UCSD-AML1 (cell line): ENCODE measurements at regions not wholly inside any gene's neighbourhood (a gene's known extent, or its start where the extent isn't known, plus 50 kb on each side); places are given as distances from the start of the nearest gene placed in this dataset.

Experiments
- DNase-seq: peaks from one replicate; lab custom pipeline; 2025; ENCODE audit not compliant: unreplicated experiment; lab: John Stamatoyannopoulos, UW

DNA sequence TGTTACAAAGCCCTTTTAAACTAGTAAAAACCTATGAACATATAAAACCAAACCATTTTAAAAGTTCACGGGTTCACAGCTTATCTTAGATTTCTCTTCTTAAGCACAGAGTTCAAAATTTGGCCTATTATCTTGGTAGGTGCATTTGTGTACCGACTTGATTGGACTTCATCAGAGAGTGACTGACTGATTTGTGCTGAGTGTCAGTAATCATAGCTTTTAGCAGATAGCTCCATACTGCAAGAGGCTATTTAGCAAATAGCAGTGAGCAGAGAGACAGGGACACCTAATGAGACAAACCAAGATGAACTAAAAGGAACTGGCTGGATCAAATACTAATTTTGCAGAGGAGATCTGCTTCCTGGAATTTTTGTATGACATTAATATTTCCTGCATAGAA, 274.5 kb downstream of the PRR16 start:
- no peak for DNase-seq

DNA sequence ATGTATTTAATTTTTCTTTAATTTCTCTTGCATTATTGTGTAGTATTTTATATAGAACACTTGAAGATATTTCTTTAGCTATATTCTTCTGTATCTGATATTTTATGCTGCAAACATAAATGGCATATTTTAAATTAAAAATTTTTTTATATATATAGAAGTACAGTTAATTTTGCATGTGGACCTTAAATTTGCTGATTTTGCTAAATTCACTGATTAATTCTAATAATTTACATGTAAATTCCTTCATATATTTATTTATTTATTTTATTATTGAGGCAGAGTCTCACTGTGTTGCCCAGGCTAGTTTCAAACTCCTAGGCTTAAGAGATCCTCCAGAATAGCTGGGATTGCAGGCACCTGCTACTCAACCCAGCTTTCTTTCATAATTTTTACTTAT, 276.9 kb downstream of the PRR16 start:
- no peak for DNase-seq

- DNase-seq, result no peak
Measured at GRCh38 chr5:120748474-120748873, 284.4 kb downstream of the PRR16 start.

- no peak for DNase-seq
Measured at GRCh38 chr5:120749737-120750136, 285.6 kb downstream of the PRR16 start.

DNA sequence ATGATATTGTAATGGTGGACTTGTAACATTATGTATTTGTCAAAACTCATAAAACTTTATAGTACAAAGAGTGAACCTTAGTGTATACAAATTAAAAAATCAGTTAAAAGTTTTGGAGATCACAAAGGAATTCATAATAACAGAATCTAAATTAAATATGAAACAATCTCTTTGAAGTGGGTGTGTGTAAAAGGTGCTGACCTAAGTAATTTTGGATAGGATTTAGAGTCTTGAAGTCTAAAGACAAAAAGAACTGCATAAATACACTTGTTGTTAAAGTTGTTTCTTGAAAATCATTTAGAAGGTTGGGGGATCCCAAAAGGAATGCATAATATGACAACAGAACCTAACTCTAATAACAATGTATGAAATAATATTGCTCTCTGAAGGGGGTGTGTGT, 295.5 kb downstream of the PRR16 start:
- no peak for DNase-seq

DNA sequence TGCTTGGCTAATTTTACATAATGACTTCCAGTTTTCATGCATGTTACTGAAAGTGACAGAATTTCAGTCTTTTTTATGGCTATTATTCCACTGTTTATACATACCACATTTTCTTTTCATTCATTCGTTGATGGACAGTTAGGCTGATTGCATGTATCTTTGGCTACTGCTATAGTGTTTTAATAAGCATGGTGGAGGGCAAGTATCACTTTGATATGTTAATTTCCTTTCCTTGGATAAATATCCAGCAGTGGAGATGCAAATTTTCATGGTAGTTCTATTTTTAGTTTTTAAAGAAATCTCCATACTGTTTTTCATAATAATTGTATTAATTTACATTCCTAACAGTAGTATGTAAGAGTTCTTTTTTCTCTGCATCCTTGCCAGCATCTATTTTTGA, 297.9 kb downstream of the PRR16 start:
- DNase-seq, result no peak

DNA sequence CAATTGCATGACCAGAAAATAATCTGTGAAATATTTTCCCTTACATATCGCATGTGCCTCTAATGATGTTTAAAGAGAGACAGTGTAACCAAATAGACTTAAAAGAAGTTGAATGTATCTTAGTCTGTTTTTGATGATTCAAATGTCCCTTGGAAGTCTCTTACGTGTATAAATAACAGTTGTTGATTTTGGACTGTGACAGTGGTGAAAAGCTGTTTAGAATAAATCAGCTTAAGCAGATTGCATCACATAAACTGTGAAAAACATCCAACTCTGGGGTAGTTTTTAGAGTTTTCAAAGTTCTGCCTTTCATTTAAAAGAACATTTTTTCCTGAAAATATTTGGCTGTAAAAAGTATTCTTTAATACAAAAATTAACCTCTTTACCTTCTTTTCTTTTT, 301.1 kb downstream of the PRR16 start:
- no peak for DNase-seq

DNA sequence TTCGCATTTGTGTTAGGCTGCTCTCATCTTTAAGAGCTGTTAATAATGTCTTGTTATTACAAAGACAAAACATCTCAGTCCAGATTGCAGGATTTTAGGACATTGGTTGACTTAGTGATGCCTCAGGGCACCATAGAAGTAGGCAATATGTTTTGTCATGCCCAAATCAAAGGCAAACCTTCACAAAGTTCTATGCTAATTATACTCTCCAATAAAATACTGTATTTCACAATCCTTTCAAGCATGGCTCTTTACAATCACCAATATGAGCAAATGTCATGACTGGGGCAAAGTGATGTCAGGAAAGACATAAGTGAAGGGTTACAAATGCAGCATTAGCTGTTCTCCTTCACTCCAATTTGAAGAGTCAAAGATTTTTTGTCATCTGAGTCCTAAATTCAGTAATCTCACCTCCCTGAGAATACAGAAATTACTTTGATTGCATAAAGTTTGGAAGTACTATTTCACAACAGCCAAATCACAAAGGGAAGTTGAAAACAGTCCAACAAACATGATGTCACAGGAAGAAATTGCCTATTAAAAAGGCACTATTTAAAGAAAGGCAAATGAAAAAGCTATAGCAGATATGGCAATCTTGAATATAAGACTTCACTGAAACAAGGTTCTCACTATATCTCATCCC, 303.2 kb downstream of the PRR16 start:
- DNase-seq, result no peak

GRCh38 chr5:120769312-120769872, 305.3 kb downstream of the PRR16 start:
- no peak for DNase-seq

DNA sequence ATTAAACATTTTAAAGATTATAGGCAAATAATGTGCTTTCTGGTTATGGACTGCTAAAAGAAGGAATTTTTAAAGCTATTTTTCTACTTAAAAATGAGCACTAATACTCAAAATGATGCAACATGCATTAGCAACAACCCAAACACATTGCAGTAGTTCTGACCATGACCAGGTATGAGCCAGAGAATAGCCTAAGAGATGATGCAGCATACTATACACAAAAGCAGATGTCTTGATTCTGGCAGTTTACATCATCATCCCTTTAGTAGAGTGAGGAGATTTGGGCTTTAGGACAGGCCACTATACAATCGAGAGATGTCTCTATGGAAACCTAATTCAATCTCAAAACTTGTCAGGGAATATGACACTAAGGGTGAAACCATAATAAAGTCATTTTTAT, 307.1 kb downstream of the PRR16 start:
- no peak for DNase-seq

DNA sequence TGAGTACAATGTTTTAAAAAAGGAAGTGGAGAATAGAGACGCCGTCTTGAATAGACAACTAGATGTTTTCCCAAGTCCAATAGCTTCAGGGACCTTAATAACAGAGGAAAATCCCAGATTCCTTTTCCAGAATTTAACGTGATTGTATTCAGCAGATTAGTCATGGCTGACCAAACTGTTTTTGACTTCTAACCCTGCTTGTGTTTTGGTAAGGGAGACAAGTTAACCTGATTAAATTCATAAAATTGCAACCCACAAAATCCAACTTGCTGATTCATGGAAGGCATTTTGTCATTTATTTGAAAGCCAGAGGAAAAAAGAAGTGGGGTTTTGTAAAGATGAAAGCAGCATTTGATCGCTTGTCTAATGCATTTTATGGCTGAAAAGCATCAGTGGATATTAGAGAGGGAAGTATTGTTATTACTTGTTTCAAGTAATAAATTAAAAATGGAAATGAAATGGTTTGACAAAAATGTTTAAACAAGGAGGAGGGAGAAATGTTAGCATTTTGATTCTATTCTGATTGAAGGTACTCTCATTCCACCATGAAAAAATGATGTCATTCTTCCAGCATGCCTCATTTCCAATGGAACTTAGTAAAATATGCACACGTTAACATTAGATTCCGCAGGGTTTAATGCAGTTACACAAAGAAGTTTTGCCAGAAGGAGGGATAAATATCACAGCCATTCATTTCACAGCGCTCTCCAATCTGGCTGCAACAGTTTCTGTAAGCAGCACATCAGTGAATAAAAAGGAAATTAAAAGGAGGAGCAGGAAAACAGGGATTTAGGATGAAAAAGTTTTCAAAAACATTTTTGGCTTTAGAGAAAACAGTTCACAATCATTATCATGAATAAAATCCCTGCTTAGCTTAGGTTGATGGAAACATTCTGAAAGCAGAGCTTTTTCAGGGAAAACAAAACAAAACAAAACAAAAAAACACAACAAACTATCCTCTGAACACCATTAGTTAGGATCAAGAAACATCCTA, 314.7 kb downstream of the PRR16 start:
- DNase-seq, result no peak

DNA sequence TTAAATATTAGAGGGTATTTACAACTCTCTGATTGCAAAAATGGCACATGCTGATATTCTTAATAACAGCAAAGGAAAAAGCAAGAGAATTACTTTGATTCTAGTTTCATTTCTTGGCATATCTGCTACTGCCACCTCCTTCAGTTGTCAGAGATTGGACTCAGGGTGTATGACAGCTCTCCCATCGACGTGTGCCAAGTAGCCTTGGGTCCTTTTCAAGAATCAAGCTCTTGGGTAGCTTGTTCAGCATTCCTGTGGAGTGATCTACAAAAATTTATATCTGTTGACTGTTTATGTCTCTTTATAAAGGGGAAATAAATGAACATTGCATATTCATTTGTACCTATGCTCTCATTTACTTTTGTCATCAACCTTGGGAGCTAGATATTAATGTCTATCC, 315.6 kb downstream of the PRR16 start:
- no peak for DNase-seq

DNA sequence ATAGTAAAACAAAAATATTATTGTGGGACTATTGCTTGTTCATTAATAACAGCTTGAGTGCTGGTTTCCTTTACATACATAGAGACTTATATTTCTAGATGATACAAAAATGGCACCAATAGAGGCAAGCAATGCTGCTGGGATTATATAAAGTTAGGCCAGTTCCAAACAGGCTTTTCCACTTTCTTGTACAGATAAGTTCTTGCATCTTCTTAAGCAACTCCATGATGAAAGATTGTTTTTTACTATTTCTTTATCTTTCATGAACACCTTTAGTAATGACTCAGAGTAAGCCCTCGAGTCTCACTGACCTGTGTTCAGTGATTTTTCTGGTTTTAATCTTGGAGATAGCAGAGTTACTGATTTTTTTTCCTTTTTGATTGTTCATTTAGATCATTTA, 324.4 kb downstream of the PRR16 start:
- no peak for DNase-seq

- DNase-seq, result no peak
Measured at GRCh38 chr5:120789918-120790317, 325.8 kb downstream of the PRR16 start.

GRCh38 chr5:120790339-120790738, 326.2 kb downstream of the PRR16 start:
- DNase-seq, result no peak

DNA sequence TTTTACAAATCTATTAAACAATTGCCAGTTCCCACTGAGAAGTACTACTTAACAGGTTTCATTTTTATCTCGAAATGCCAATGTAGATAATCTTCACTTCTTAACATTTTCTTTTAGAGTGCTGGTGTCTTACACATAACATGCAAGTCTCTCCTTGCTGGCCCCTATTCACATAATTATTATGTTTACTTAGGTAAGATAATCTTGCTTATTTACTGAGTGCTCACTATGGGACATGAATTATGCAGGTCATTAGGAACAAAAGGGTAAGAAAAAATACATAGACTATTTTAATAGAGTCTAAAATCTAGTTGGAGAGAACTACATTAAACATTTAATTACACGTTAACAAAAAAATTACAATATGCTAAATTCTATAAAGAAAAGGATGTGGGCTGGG, 328.4 kb downstream of the PRR16 start:
- DNase-seq, result no peak

DNA sequence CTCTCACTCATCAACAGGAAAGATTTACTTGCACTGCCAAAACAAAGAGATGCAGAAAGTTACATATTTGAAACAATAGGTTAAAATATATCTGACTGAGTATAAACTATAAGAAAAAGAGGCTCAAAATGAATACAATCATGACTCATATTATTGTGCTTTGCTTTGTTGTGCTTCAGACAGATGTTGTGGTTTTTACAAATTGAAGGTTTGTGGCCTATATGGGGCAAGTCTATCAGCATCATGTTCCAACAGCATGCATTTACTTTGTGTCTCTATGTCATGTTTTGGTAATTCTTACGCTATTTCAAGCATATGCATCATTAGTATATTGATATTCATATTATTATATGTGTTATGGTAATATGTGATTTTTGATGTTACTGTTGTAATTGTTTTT, 330.0 kb downstream of the PRR16 start:
- DNase-seq, result no peak

- no peak for DNase-seq
Measured at GRCh38 chr5:120803282-120803681, 339.2 kb downstream of the PRR16 start.

- DNase-seq, result no peak
Measured at GRCh38 chr5:120805131-120805530, 341.0 kb downstream of the PRR16 start.

GRCh38 chr5:120806202-120806601, 342.1 kb downstream of the PRR16 start:
- DNase-seq, result no peak

- no peak for DNase-seq
Measured at GRCh38 chr5:120808135-120808534, 344.0 kb downstream of the PRR16 start.

- no peak for DNase-seq
Measured at GRCh38 chr5:120808606-120809005, 344.5 kb downstream of the PRR16 start.
